SK-N-SH (cell line): ENCODE measurements at regions not wholly inside any gene's neighbourhood (a gene's known extent, or its start where the extent isn't known, plus 50 kb on each side); places are given as distances from the start of the nearest gene placed in this dataset.

Experiments used
- CTCF ChIA-PET: fragments of 300-600, 350-600 bp; formaldehyde crosslinking; extraction: SDS; loops from one replicate; lab custom pipeline; 2021; lab: Yijun Ruan, JAX
- POLR2A ChIA-PET: fragments of 350-600 bp; sonication (Branson Sonifier 250); formaldehyde crosslinking; extraction: SDS; loops from one replicate; lab custom pipeline; 2020; ENCODE audit warnings: antibody characterized with exemption, inconsistent platforms; lab: Yijun Ruan, JAX
- DNase-seq: peaks from one replicate; pipeline ENCODE4 v3.0.0; 2012
- H2AFZ ChIP-seq: fragments of 200-600 bp; sonication (generic); 2 replicates; pipeline ENCODE4 v1.8.1; 2016; ENCODE audit warnings: antibody characterized with exemption, mild to moderate bottlenecking, low read depth
- H3F3A ChIP-seq: fragments of 200-600 bp; sonication (generic); replicated peaks from 2 replicates; pipeline ENCODE3; 2016; ENCODE audit warnings: antibody characterized with exemption, mild to moderate bottlenecking; ENCODE audit not compliant: insufficient read depth
- H3K27ac ChIP-seq, 2 experiments: fragments of 200-500 bp in 1 of 2; fragments of 200-600 bp in 1 of 2; sonication (Bioruptor generic) in 1 of 2; sonication (generic), shearing (Covaris generic) in 1 of 2; 2 replicates each; pipeline versions ENCODE4 v1.5.1 to v1.6.1; 2014 to 2016; ENCODE audit warnings: low read depth in 2 of 2, inconsistent platforms in 1 of 2, low read length in 1 of 2, mild to moderate bottlenecking in 1 of 2, mixed read lengths in 1 of 2
- H3K27me3 ChIP-seq: fragments of 200-600 bp; sonication (generic), shearing (Covaris generic); 2 replicates; pipeline ENCODE4 v1.6.1; 2016; ENCODE audit warnings: mixed run types; ENCODE audit not compliant: insufficient read depth
- H3K36me3 ChIP-seq, 2 experiments: fragments of 200-500 bp in 1 of 2; fragments of 200-600 bp in 1 of 2; sonication (Bioruptor generic) in 1 of 2; sonication (generic) in 1 of 2; replicated peaks in 1 of 2; 2 replicates each; pipeline versions ENCODE3 to v1.5.1; 2014 to 2016; ENCODE audit warnings: low read length in 1 of 2, mild to moderate bottlenecking in 1 of 2; ENCODE audit not compliant: insufficient read depth in 2 of 2, control insufficient read depth in 1 of 2
- H3K4me1 ChIP-seq, 2 experiments: fragments of 200-500 bp in 1 of 2; fragments of 200-600 bp in 1 of 2; sonication (Bioruptor generic) in 1 of 2; sonication (generic), shearing (Covaris generic) in 1 of 2; 2 replicates each; pipeline versions ENCODE4 v1.5.1 to v1.6.1; 2014 to 2016; ENCODE audit warnings: low read depth in 1 of 2, low read length in 1 of 2, mixed run types in 1 of 2; ENCODE audit not compliant: insufficient read depth in 2 of 2, control insufficient read depth in 1 of 2
- H3K4me2 ChIP-seq: fragments of 200-600 bp; sonication (generic), shearing (Covaris generic); 2 replicates; pipeline ENCODE4 v1.6.1; 2017; ENCODE audit warnings: mixed run types
- H3K4me3 ChIP-seq, 2 experiments: fragments of 200-500 bp in 1 of 2; fragments of 200-600 bp in 1 of 2; sonication (Bioruptor generic) in 1 of 2; sonication (generic), shearing (Covaris generic) in 1 of 2; 2 replicates each; pipeline versions ENCODE4 v1.5.1 to v1.8.1; 2014 to 2016; ENCODE audit warnings: low read depth in 2 of 2, inconsistent platforms in 1 of 2, low read length in 1 of 2, mild to moderate bottlenecking in 1 of 2, mixed read lengths in 1 of 2, moderate library complexity in 1 of 2
- H3K79me2 ChIP-seq: fragments of 200-600 bp; sonication (generic); 2 replicates; pipeline ENCODE4 v1.8.1; 2017; ENCODE audit warnings: mild to moderate bottlenecking; ENCODE audit not compliant: insufficient read depth
- H3K9ac ChIP-seq: fragments of 200-600 bp; sonication (generic); 2 replicates; pipeline ENCODE4 v1.6.1; 2017; ENCODE audit warnings: mixed run types
- H3K9me2 ChIP-seq: fragments of 200-600 bp; sonication (generic); 2 replicates; pipeline ENCODE4 v1.6.1; 2017; ENCODE audit warnings: mixed run types
- H3K9me3 ChIP-seq: fragments of 200-600 bp; sonication (generic); 2 replicates; pipeline ENCODE4 v1.6.1; 2017; ENCODE audit warnings: mixed run types, mild to moderate bottlenecking, moderate library complexity
- H4K20me1 ChIP-seq: fragments of 200-600 bp; sonication (generic); 2 replicates; pipeline ENCODE4 v1.6.1; 2017; ENCODE audit warnings: mild to moderate bottlenecking, mixed run types; ENCODE audit not compliant: insufficient read depth
- CHD2 ChIP-seq: fragments of 150-350 bp; IDR thresholded peaks from 2 replicates; pipeline ENCODE4 v1.6.1; 2018; ENCODE audit warnings: low read length; ENCODE audit not compliant: partially characterized antibody
- FOSL2 ChIP-seq: IDR thresholded peaks from 2 replicates; pipeline ENCODE4 v1.4.0; 2012; ENCODE audit warnings: low read depth, mild to moderate bottlenecking, moderate library complexity, borderline replicate concordance
- FOXJ3 ChIP-seq: sonication (generic); formaldehyde crosslinking; IDR thresholded peaks from 2 replicates; pipeline ENCODE4 v1.5.1; 2020; ENCODE audit warnings: mild to moderate bottlenecking, missing genetic modification reagents
- GABPA ChIP-seq: IDR thresholded peaks from 2 replicates; pipeline ENCODE4 v1.4.0; 2012; ENCODE audit warnings: low read depth, mild to moderate bottlenecking
- GATA2 ChIP-seq: sonication (generic); formaldehyde crosslinking; IDR thresholded peaks from 2 replicates; pipeline ENCODE4 v1.5.0; 2020; ENCODE audit warnings: mild to moderate bottlenecking, missing genetic modification reagents
- MEF2A ChIP-seq: IDR thresholded peaks from 2 replicates; pipeline ENCODE4 v1.4.0; 2012; ENCODE audit warnings: low read depth, borderline replicate concordance
- NFIC ChIP-seq: IDR thresholded peaks from 2 replicates; pipeline ENCODE4 v1.4.0; 2012; ENCODE audit warnings: borderline replicate concordance
- RCOR1 ChIP-seq: fragments of 150-350 bp; IDR thresholded peaks from 2 replicates; pipeline ENCODE4 v1.6.1; 2017; ENCODE audit warnings: antibody characterized with exemption, low read length
- TAF1 ChIP-seq: IDR thresholded peaks from 2 replicates; pipeline ENCODE4 v1.6.1; 2012; ENCODE audit warnings: low read depth, mild to moderate bottlenecking, low read length, moderate library complexity, borderline replicate concordance
- YY1 ChIP-seq: IDR thresholded peaks from 2 replicates; pipeline ENCODE4 v1.4.0; 2012; ENCODE audit warnings: low read depth, mild to moderate bottlenecking
- WGBS: methylation state at CpG from one replicate; pipeline ENCODE4 v1.1.6; 2017; ENCODE audit warnings: low lambda C conversion rate; 5-methylcytosine and 5-hydroxymethylcytosine counted together
- TF ChIP-seq, protein P1 (sequence below): fragments of 150-350 bp; IDR thresholded peaks from 2 replicates; pipeline ENCODE4 v1.6.1; 2016; ENCODE audit warnings: mild to moderate bottlenecking, low read depth, low read length
- TF ChIP-seq, protein P2 (sequence below): IDR thresholded peaks from 2 replicates; pipeline ENCODE4 v1.4.0; 2012; ENCODE audit warnings: low read depth, borderline replicate concordance
- TF ChIP-seq, protein P3 (sequence below): IDR thresholded peaks from 2 replicates; pipeline ENCODE4; 2012
- TF ChIP-seq, protein P4 (sequence below): IDR thresholded peaks from 2 replicates; pipeline ENCODE4 v1.6.1; 2012; ENCODE audit warnings: mild to moderate bottlenecking, low read depth, low read length, moderate library complexity

DNA sequence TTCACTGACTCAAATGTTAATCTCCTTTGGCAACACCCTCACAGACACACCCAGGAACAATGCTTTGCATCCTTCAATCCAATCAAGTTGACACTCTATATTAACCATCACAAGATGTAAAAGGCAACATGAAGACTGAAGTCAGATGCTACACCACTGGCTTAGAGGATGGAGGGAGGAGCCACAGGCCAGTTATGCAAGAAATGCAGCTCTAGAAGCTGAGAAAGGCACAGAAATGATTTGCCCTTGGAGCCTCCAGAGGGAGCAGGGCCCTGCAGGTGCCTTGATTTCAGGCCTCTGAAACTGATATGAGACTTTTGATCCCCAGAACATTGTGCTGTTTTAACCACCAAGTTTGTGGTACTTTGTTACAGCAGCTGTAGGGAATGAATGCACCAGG, 276.3 kb downstream of the KCNS3 start:
- Histone ChIP-seq H3F3A (no peaks in the 10 kb centered on the region), H4K20me1 (no peaks in the 10 kb centered on the region), H3K9ac (no peak overlapping the region), H3K4me1 (no peaks in the 10 kb centered on the region; a peak in 1 of 4 replicates), H3K36me3 (no peaks in the 10 kb centered on the region), H3K4me3 (no peak overlapping the region), H3K4me2 (no peak overlapping the region), H3K9me3 (no peaks in the 10 kb centered on the region), H3K27me3 (no peaks in the 10 kb centered on the region; the same call in 1 of the 2 replicates), H3K79me2 (no peaks in the 10 kb centered on the region), H3K9me2 (no peaks in the 10 kb centered on the region), H2AFZ (no peak overlapping the region), H3K27ac (no peak overlapping the region)
- POLR2A ChIA-PET = no interaction called here
- DNase-seq = no peak
- CTCF ChIA-PET = interaction anchor here (1.0 to 1.2 kb wide), 3 partner anchors 15 to 298 kb away, joined by 3 to 5 read pairs (median 4); no protein-coding TSS in a partner anchor
- no peak for TF ChIP-seq FOSL2
- no peak for TF ChIP-seq GABPA
- TF ChIP-seq, protein P1, sequence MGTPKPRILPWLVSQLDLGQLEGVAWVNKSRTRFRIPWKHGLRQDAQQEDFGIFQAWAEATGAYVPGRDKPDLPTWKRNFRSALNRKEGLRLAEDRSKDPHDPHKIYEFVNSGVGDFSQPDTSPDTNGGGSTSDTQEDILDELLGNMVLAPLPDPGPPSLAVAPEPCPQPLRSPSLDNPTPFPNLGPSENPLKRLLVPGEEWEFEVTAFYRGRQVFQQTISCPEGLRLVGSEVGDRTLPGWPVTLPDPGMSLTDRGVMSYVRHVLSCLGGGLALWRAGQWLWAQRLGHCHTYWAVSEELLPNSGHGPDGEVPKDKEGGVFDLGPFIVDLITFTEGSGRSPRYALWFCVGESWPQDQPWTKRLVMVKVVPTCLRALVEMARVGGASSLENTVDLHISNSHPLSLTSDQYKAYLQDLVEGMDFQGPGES = no peak
- TF ChIP-seq, protein P2, sequence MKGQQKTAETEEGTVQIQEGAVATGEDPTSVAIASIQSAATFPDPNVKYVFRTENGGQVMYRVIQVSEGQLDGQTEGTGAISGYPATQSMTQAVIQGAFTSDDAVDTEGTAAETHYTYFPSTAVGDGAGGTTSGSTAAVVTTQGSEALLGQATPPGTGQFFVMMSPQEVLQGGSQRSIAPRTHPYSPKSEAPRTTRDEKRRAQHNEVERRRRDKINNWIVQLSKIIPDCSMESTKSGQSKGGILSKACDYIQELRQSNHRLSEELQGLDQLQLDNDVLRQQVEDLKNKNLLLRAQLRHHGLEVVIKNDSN = no peak
- TF ChIP-seq NFIC = no peak
- TF ChIP-seq, protein P3, sequence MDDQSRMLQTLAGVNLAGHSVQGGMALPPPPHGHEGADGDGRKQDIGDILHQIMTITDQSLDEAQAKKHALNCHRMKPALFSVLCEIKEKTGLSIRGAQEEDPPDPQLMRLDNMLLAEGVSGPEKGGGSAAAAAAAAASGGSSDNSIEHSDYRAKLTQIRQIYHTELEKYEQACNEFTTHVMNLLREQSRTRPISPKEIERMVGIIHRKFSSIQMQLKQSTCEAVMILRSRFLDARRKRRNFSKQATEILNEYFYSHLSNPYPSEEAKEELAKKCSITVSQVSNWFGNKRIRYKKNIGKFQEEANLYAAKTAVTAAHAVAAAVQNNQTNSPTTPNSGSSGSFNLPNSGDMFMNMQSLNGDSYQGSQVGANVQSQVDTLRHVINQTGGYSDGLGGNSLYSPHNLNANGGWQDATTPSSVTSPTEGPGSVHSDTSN = no peak
- no peak for TF ChIP-seq GATA2 (CRISPR knock-in tag)
- TF ChIP-seq FOXJ3 (CRISPR knock-in tag) = no peak
- TF ChIP-seq YY1 = no peak
- TF ChIP-seq TAF1 = no peak

DNA sequence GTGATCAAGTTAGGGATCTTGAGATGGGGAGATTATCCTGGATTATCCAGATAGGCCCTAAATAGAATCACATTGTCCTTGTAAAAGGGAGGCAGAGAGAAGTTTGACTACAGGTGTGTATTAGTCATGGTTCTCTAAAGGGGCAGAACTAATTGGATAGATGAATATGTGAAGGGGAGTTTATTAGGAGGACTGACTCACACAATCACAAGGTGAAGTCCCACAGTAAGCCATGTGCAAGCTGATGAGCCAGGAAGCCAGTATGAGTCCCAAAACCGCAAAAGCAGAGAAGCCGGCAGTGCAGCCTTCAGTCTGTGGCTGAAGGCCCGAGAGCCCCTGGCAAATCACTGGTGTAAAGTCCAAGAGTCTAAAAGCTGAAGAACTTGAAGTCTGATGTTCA, 275.8 kb downstream of the KCNS3 start:
- Histone ChIP-seq H3F3A (no peaks in the 10 kb centered on the region), H4K20me1 (no peaks in the 10 kb centered on the region), H3K79me2 (no peaks in the 10 kb centered on the region), H3K9me3 (no peaks in the 10 kb centered on the region), H2AFZ (no peak overlapping the region), H3K27me3 (no peaks in the 10 kb centered on the region; the same call in 1 of the 2 replicates), H3K9me2 (no peaks in the 10 kb centered on the region)
- TF ChIP-seq, protein P3 = no peak
- TF ChIP-seq MEF2A (no peak), CHD2 (no peak), FOXJ3 (CRISPR knock-in tag) (no peak), RCOR1 (no peak), YY1 (no peak), FOSL2 (no peak)
- TF ChIP-seq, protein P4, sequence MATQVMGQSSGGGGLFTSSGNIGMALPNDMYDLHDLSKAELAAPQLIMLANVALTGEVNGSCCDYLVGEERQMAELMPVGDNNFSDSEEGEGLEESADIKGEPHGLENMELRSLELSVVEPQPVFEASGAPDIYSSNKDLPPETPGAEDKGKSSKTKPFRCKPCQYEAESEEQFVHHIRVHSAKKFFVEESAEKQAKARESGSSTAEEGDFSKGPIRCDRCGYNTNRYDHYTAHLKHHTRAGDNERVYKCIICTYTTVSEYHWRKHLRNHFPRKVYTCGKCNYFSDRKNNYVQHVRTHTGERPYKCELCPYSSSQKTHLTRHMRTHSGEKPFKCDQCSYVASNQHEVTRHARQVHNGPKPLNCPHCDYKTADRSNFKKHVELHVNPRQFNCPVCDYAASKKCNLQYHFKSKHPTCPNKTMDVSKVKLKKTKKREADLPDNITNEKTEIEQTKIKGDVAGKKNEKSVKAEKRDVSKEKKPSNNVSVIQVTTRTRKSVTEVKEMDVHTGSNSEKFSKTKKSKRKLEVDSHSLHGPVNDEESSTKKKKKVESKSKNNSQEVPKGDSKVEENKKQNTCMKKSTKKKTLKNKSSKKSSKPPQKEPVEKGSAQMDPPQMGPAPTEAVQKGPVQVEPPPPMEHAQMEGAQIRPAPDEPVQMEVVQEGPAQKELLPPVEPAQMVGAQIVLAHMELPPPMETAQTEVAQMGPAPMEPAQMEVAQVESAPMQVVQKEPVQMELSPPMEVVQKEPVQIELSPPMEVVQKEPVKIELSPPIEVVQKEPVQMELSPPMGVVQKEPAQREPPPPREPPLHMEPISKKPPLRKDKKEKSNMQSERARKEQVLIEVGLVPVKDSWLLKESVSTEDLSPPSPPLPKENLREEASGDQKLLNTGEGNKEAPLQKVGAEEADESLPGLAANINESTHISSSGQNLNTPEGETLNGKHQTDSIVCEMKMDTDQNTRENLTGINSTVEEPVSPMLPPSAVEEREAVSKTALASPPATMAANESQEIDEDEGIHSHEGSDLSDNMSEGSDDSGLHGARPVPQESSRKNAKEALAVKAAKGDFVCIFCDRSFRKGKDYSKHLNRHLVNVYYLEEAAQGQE = no peak
- TF ChIP-seq, protein P1 = no peak
- TF ChIP-seq, all 33 proteins: peak for 0
- H3K9ac ChIP-seq = no peak overlapping the region
- no peak overlapping the region for H3K27ac ChIP-seq
- H3K4me3 ChIP-seq = no peak overlapping the region
- H3K36me3 ChIP-seq = no peaks in the 10 kb centered on the region
- CTCF ChIA-PET = interaction anchor here (1.4 to 1.7 kb wide), 2 partner anchors 18 to 323 kb away, joined by 3 read pairs; no protein-coding TSS in a partner anchor
- DNase-seq = no peak
- H3K4me1 ChIP-seq = no peaks in the 10 kb centered on the region; a peak in 1 of 4 replicates
- WGBS = 62% methylated on average over 3 of the region's 3 CpGs
- no peak overlapping the region for H3K4me2 ChIP-seq
- POLR2A ChIA-PET = no interaction called here
